ENCODE measurements at regions not wholly inside any gene's neighbourhood (a gene's known extent, or its start where the extent isn't known, plus 50 kb on each side); places are given as distances from the start of the nearest gene placed in this dataset. TPM values are rescaled to one million over a fixed set of nuclear protein-coding genes. Genes with fewer than 3 reads are reported as not detected.

Small RNAs in the stretch of these regions (microRNA-seq; reads per million reads assigned to microRNA genes)
- gene MIR548AE1, result not detected

Data from sciatic nerve (tissue), 1 donor.